ENCODE measurements at regions not wholly inside any gene's neighbourhood (a gene's known extent, or its start where the extent isn't known, plus 50 kb on each side); places are given as distances from the start of the nearest gene placed in this dataset.

DNA sequence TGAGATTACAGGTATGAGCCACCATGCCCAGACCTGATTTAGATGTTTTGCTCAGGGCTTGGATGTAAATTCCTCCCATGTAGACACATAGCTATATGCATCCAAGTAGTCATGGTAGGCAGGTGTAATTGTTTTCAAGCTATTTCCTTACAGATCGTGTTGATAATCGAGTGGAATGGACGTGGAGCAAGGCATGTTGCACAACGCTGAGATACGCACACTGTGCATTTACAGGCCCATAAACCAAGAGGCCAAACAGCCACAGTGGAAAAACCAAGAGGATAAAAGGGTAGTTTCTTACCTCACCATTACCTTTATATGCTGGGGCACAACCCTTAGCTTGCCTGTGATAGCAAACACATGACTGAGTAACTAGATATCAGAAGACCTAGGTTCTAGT, 51.0 kb upstream of the ADGRF1 start:
- TF ChIP-seq POLR2A (IDR thresholded peaks at IDR 0.05): no peak
- no peak for TF ChIP-seq CTCF (IDR thresholded peaks at IDR 0.05)
